T-helper 17 cell (primary cell): ENCODE measurements at regions not wholly inside any gene's neighbourhood (a gene's known extent, or its start where the extent isn't known, plus 50 kb on each side); places are given as distances from the start of the nearest gene placed in this dataset.
"Not testable (repeated sequence)": the region's sequence is repeated elsewhere in the genome, so short reads cannot be mapped to it uniquely, and the experiment has no call there.

Experiments
- ATAC-seq: fragments of 150-1000 bp; cut with Tn5 transposase; 2 replicates; pipeline ENCODE4 v1.10.0; 2021; ENCODE audit warnings: mild to moderate bottlenecking, moderate library complexity
- DNase-seq, 3 donors: peaks; one replicate each; pipeline versions ENCODE4 v3.0.0 to v3.0.0-alpha.2; 2020 to 2021
- H3K9me3 ChIP-seq: one replicate; pipeline ENCODE4 v1.7.0; 2013; ENCODE audit warnings: low read length, mild to moderate bottlenecking; ENCODE audit not compliant: control insufficient read depth, poor library complexity, severe bottlenecking
- H3K27ac Mint-ChIP-seq: one replicate; pipeline ENCODE4 v1.8.0; 2022; ENCODE audit warnings: mild to moderate bottlenecking, moderate library complexity, mixed read lengths
- H3K27me3 Mint-ChIP-seq: one replicate; pipeline ENCODE4 v1.8.0; 2022; ENCODE audit warnings: mixed read lengths
- H3K36me3 Mint-ChIP-seq: one replicate; pipeline ENCODE4 v1.8.0; 2022; ENCODE audit warnings: low read depth, mixed read lengths
- H3K4me1 Mint-ChIP-seq: one replicate; pipeline ENCODE4 v1.8.0; 2022; ENCODE audit warnings: mild to moderate bottlenecking, mixed read lengths
- H3K4me3 Mint-ChIP-seq: one replicate; pipeline ENCODE4 v1.8.0; 2022; ENCODE audit warnings: mild to moderate bottlenecking, moderate library complexity, mixed read lengths

DNA sequence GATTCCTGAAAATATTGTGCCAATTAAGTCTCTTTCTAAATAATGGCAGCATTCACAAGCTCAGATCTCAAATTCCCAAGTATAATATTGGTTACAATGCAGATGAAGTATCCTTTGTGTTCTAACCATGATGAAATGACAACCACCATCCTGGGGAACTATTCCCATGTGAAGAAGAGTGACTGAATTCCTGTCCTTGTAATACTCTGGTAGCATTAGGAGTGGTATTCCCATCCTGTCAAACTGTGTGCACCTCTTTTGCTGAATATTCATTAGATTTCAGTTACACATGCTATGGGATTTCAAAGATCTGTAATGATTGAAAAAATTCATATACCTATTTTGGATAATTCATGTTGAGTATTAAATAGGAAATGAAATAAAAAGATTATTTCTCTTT, 86.1 kb upstream of the SMIM30 start:
- H3K4me3 Mint-ChIP-seq: no peak overlapping the region
- no peak for ATAC-seq

DNA sequence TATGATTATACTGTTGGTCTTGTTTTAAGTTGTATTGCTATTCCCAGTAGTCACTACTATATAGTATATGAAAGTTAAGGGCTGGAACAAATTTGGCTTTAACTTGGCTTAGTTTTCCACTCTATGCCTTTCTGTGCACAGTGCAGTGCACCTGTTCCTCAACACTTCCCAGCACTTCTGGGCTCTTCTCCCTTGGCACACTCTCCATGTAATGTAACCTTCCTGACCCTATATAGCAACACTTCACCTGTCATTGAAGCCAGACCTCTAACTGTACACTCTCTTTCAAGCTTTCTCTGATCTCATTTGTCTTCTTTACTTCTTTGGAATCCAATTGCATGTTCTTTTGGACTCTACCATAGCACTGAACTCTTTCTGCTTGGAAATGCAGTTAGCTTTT, 83.9 kb upstream of the SMIM30 start:
- peaks cover 26% of the 10 kb centered on the region for H3K27me3 Mint-ChIP-seq
- no peak overlapping the region for H3K4me3 Mint-ChIP-seq
- DNase-seq (no peak), ATAC-seq (no peak)
- H3K4me1 Mint-ChIP-seq: no peaks in the 10 kb centered on the region
- no peaks in the 10 kb centered on the region for H3K36me3 Mint-ChIP-seq
- no peak overlapping the region for H3K27ac Mint-ChIP-seq
- no peaks in the 10 kb centered on the region for H3K9me3 ChIP-seq

More for the DNA sequence above, 86.1 kb upstream of the SMIM30 start:
- H3K27ac Mint-ChIP-seq: no peak overlapping the region
- H3K9me3 ChIP-seq: no peaks in the 10 kb centered on the region
- no peak for DNase-seq
- peaks cover 26% of the 10 kb centered on the region for H3K27me3 Mint-ChIP-seq
- H3K4me1 Mint-ChIP-seq: no peaks in the 10 kb centered on the region
- H3K36me3 Mint-ChIP-seq: no peaks in the 10 kb centered on the region

DNA sequence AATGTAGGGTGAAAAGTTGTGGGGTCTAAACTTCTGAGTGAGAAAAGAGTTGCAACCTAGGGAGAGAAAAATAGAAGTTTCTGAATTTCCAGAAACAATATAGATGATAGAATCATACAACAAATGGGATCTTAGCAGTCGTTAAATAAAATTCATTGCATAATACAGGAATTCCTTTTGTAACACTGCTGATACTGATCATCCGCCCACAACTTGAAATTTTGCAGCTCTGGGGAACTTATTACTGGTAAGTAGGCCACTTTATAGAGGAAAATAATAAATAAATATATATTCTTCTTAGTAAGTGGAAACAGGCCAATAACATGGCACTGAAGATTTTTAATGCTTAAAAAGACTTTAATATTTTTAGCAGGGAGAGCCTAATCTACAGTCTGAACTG, 81.9 kb upstream of the SMIM30 start:
- H3K4me3 Mint-ChIP-seq: no peak overlapping the region
- H3K27ac Mint-ChIP-seq: no peak overlapping the region
- no peaks in the 10 kb centered on the region for H3K9me3 ChIP-seq
- DNase-seq (no peak), ATAC-seq (no peak)
- peaks cover 26% of the 10 kb centered on the region for H3K27me3 Mint-ChIP-seq
- H3K4me1 Mint-ChIP-seq: no peaks in the 10 kb centered on the region
- H3K36me3 Mint-ChIP-seq: no peaks in the 10 kb centered on the region

DNA sequence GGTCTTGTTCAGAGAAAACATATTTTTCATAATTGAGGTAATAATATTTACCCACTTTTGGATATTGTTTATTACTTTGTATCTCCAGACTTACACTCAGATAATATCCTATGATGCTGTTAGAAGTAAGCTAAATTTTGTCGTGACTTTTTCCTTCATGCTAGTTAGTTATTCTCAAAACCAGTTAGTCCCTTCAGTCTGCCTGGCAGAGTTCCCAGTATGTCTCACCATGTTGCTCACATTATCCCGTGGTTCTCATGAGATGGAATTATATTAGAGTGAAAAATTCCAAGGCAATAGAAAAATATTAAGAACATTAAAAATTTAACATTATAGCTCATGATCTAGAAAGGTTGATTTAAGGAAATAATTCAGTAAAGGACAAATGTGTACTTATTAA, 81.5 kb upstream of the SMIM30 start:
- no peaks in the 10 kb centered on the region for H3K36me3 Mint-ChIP-seq
- H3K27ac Mint-ChIP-seq: no peak overlapping the region
- no peak for DNase-seq
- H3K27me3 Mint-ChIP-seq: peaks cover 26% of the 10 kb centered on the region
- no peaks in the 10 kb centered on the region for H3K9me3 ChIP-seq
- ATAC-seq: no peak
- no peaks in the 10 kb centered on the region for H3K4me1 Mint-ChIP-seq
- H3K4me3 Mint-ChIP-seq: no peak overlapping the region

DNA sequence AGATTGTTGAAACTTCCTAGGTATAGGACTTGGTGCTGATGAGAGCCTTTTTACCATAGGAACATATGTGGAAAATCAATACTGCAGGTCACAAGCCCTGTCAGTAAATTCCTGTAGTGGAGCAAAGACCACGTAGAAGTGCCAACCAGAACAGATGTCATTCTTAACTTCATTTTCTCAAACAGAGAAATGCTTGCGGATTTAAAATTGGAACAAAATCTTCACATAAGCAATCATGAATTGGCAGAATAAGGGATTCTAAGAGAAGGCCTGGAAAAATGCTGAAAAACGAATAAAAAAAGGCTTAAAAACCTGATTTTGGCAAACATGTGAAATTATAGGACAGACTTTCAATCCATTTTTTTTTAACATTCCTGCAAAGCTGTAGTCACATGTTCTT, 80.8 kb upstream of the SMIM30 start:
- ATAC-seq (no peak), DNase-seq (no peak)
- Mint-ChIP-seq H3K27ac (no peak overlapping the region), H3K27me3 (peaks cover 26% of the 10 kb centered on the region), H3K4me1 (no peaks in the 10 kb centered on the region), H3K36me3 (no peaks in the 10 kb centered on the region), H3K4me3 (no peak overlapping the region)
- H3K9me3 ChIP-seq: no peaks in the 10 kb centered on the region

DNA sequence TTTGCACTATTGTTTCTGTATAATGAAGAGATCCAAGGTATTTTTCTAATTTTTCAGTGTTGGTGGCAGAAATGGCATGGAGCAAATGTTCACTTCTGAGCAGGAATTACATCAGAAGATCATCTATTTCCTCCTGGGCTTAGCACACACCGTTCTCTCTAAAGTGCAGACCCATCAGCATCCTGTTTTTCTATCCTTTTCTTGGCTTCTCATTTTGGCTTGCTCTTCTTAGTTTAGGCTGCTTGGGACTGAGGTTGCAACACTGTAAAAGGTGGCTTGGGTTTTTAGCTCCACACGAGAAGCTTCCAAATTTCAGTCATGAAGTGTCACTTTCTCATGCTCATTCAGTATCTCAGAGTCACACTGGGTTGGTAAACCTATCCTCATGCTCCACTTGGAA, 79.9 kb upstream of the SMIM30 start:
- H3K9me3 ChIP-seq: no peaks in the 10 kb centered on the region
- Mint-ChIP-seq H3K36me3 (no peaks in the 10 kb centered on the region), H3K27ac (no peak overlapping the region), H3K4me1 (no peaks in the 10 kb centered on the region), H3K4me3 (no peak overlapping the region), H3K27me3 (peaks cover 21% of the 10 kb centered on the region)
- DNase-seq: no peak
- no peak for ATAC-seq

DNA sequence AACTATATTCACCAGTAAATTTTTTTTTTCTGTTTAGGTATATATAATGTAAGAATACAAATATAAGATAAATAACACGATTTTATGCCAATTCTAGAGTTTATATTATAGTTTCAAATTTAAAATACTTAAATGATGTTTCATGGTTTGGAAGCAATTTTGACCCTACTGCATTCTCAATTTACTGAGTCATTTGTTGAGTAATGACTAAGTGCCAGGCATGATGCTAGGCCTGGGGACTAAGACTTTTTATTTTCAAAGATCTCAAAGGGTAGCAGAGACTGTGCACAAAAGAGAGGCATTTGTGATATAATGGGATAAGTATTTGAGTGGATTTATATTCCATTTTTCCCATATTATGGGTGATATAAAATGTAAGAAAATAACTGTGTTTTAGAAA, 78.9 kb upstream of the SMIM30 start:
- no peak overlapping the region for H3K4me3 Mint-ChIP-seq
- no peaks in the 10 kb centered on the region for H3K4me1 Mint-ChIP-seq
- no peaks in the 10 kb centered on the region for H3K9me3 ChIP-seq
- no peaks in the 10 kb centered on the region for H3K36me3 Mint-ChIP-seq
- H3K27me3 Mint-ChIP-seq: peaks cover 16% of the 10 kb centered on the region
- H3K27ac Mint-ChIP-seq: no peak overlapping the region
- ATAC-seq: no peak
- no peak for DNase-seq

DNA sequence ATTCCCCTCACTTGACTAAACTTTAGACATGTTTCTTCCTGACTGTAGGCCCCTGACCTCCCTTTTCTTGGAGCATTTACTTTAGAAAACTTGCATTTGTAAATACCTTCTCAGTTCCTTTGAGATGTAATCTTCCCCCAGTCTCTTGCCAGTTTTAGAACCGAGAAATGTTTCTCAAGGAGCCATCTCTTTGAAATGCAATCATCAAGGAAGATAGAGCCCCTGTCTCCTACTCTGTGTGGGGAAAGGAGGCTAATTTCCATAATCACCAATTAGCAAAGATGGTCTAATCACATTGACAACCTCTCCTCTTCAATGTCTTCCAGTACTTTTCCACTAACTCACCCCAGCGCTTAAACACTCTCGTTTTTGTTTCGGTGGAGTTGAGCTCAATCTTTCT, 70.0 kb upstream of the SMIM30 start:
- H3K9me3 ChIP-seq: no peaks in the 10 kb centered on the region
- H3K36me3 Mint-ChIP-seq: no peaks in the 10 kb centered on the region
- no peak for DNase-seq
- no peak overlapping the region for H3K27ac Mint-ChIP-seq
- no peak overlapping the region for H3K4me3 Mint-ChIP-seq
- ATAC-seq: no peak
- H3K4me1 Mint-ChIP-seq: no peaks in the 10 kb centered on the region
- H3K27me3 Mint-ChIP-seq: peaks cover 7% of the 10 kb centered on the region

- DNase-seq (no peak), ATAC-seq (no peak)
- Mint-ChIP-seq H3K36me3 (no peaks in the 10 kb centered on the region), H3K27me3 (peaks cover 6% of the 10 kb centered on the region), H3K27ac (no peak overlapping the region), H3K4me1 (no peaks in the 10 kb centered on the region), H3K4me3 (no peak overlapping the region)
- H3K9me3 ChIP-seq: no peaks in the 10 kb centered on the region
These were observed 61.0 kb upstream of the SMIM30 start for GRCh38 chr7:113179313-113179712.

DNA sequence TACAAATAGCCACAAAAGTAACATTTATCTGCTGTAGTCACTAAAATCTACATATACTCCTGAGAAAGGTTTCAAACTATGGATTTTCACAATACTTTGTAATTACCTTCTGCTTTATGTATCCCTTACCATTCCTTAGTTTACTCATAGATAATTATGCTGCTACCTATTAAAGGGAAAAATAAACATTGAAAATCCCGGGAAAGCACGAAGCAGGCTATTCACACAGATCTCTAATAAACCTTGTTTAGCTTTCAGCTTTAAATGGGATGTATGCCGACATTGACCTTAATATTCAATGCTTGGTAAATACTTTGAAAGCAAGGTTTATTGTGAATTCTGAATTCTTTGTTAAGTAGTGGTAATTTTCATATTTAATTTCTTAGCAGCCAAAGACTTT, 58.5 kb upstream of the SMIM30 start:
- no peak for ATAC-seq
- no peak overlapping the region for H3K27ac Mint-ChIP-seq
- H3K36me3 Mint-ChIP-seq: no peaks in the 10 kb centered on the region
- no peaks in the 10 kb centered on the region for H3K4me1 Mint-ChIP-seq
- DNase-seq: no peak
- no peak overlapping the region for H3K4me3 Mint-ChIP-seq
- peaks cover 12% of the 10 kb centered on the region for H3K27me3 Mint-ChIP-seq
- H3K9me3 ChIP-seq: no peaks in the 10 kb centered on the region

- H3K27ac Mint-ChIP-seq, H3K9me3 ChIP-seq, H3K36me3 Mint-ChIP-seq, H3K4me3 Mint-ChIP-seq, H3K4me1 Mint-ChIP-seq, DNase-seq, ATAC-seq: not testable (repeated sequence)
- H3K27me3 Mint-ChIP-seq: peaks cover 12% of the 10 kb centered on the region
These were observed 57.8 kb upstream of the SMIM30 start for GRCh38 chr7:113176180-113176579.

- Mint-ChIP-seq H3K36me3 (no peaks in the 10 kb centered on the region), H3K27ac (no peak overlapping the region), H3K27me3 (peaks cover 12% of the 10 kb centered on the region), H3K4me3 (no peak overlapping the region), H3K4me1 (no peaks in the 10 kb centered on the region)
- no peak for DNase-seq
- ATAC-seq: no peak
- H3K9me3 ChIP-seq: no peaks in the 10 kb centered on the region
These were observed 57.3 kb upstream of the SMIM30 start for GRCh38 chr7:113175525-113176104.

DNA sequence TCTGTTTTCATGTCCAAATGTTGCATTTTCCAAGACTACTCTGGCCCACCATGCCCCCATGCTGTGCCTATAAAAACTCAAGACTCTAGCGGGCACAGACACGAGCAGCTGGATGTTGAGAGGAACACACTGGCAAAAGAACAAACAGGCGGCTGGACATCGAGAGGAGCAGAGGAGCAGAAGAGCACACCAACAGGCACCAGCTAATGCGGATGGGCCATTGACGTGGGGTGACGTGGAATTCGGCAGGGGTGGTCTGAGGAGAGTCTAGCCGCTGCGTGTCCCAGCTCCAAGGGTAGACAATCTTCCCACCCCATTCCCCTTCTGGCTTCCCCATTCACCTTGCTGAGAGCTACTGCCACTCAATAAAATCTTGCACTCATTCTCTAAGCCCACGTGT, 54.4 kb upstream of the SMIM30 start:
- Mint-ChIP-seq H3K36me3 (no peaks in the 10 kb centered on the region), H3K4me3 (no peak overlapping the region), H3K4me1 (no peaks in the 10 kb centered on the region), H3K27ac (no peak overlapping the region), H3K27me3 (peaks cover 12% of the 10 kb centered on the region)
- DNase-seq (no peak), ATAC-seq (no peak)
- H3K9me3 ChIP-seq: no peaks in the 10 kb centered on the region

DNA sequence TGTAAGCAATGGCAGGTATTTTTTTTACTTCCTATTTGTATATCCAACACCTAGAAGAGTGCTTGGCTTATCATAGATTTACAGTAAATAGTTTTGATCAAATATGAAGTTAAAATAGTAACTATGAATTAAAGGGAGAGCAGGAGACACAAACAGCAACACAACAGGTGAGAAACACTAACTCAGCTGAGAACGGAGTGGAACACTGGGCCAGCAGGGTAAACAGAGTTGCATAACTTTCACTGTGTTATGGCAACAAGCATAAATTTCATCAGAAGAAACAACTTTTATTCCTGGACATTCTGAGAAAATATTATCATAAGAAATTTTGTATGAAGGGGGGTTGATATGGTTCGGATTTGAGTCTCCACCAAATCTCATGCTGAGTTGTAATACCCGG, 52.2 kb upstream of the SMIM30 start:
- Mint-ChIP-seq H3K4me1 (no peaks in the 10 kb centered on the region), H3K27me3 (peaks cover 12% of the 10 kb centered on the region), H3K36me3 (no peaks in the 10 kb centered on the region), H3K27ac (no peak overlapping the region), H3K4me3 (no peak overlapping the region)
- DNase-seq: no peak
- peaks cover 4% of the 10 kb centered on the region for H3K9me3 ChIP-seq
- no peak for ATAC-seq
